NB4 (cell line): ENCODE measurements at regions not wholly inside any gene's neighbourhood (a gene's known extent, or its start where the extent isn't known, plus 50 kb on each side); places are given as distances from the start of the nearest gene placed in this dataset.

ENCODE experiments used
- POLR2A ChIP-seq: IDR thresholded peaks from 2 replicates; pipeline ENCODE4 v1.6.1; 2011; ENCODE audit warnings: mild to moderate bottlenecking; ENCODE audit not compliant: insufficient read length; ENCODE audit errors: extremely low read depth
- TF ChIP-seq, protein P1 (sequence below): IDR thresholded peaks from one replicate; pipeline ENCODE4 v1.5.1; 2012; ENCODE audit warnings: low read depth, low read length

DNA sequence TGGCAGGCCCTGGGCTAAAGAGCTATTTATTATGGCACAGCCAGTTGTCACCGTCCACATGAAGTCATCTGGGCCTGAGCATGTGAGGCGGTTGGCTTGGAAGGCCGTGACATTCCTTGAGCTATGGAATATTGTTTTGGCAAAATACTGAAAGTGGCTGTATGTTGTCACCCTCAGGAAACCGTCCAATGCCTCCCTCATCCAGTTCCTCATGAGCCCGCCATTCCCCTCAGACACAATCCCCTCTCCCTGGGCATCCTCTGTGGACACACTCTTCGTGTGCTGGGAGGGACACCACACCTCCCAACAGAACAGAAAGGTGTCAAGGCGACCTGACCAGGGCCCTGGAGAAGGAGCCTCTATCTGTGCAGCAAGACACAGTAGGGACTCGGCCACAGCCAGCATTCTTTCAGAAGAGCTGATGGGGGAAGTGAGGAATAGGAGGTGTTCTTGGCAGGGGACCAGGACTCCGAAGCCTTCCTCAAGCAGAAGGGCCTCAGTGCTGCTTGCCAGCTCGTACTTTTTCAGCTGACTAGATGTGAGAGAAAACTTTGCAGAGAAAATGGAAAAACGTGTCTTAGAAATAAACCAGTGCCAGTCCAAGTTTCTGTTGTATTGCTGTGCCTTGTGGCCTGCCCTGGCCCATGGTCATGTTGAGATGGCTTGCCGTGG, 120.5 kb downstream of the SOD2 start:
- TF ChIP-seq POLR2A = no peak
- TF ChIP-seq, protein P1, sequence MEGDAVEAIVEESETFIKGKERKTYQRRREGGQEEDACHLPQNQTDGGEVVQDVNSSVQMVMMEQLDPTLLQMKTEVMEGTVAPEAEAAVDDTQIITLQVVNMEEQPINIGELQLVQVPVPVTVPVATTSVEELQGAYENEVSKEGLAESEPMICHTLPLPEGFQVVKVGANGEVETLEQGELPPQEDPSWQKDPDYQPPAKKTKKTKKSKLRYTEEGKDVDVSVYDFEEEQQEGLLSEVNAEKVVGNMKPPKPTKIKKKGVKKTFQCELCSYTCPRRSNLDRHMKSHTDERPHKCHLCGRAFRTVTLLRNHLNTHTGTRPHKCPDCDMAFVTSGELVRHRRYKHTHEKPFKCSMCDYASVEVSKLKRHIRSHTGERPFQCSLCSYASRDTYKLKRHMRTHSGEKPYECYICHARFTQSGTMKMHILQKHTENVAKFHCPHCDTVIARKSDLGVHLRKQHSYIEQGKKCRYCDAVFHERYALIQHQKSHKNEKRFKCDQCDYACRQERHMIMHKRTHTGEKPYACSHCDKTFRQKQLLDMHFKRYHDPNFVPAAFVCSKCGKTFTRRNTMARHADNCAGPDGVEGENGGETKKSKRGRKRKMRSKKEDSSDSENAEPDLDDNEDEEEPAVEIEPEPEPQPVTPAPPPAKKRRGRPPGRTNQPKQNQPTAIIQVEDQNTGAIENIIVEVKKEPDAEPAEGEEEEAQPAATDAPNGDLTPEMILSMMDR = no peak
